K562 (cell line): ENCODE measurements at regions not wholly inside any gene's neighbourhood (a gene's known extent, or its start where the extent isn't known, plus 50 kb on each side); places are given as distances from the start of the nearest gene placed in this dataset.

Experiments used
- BACH1 ChIP-seq: fragments of 200-800 bp; sonication (Bioruptor generic); IDR thresholded peaks from 2 replicates; pipeline ENCODE4 v1.6.1; 2016; ENCODE audit warnings: missing genetic modification characterization, missing compliant biosample characterization
- BMI1 ChIP-seq: fragments of 150-350 bp; IDR thresholded peaks from 2 replicates; pipeline ENCODE4 v1.6.1; 2014; ENCODE audit warnings: low read length
- KDM5B ChIP-seq: fragments of 200-600 bp; sonication (generic); IDR thresholded peaks from 2 replicates; pipeline ENCODE4 v1.6.1; 2012; ENCODE audit warnings: low read depth, mild to moderate bottlenecking, moderate library complexity, low read length, control low read depth, inconsistent platforms; ENCODE audit not compliant: insufficient replicate concordance
- TCF7L2 ChIP-seq: fragments of 150-350 bp; IDR thresholded peaks from 2 replicates; pipeline ENCODE4 v1.6.1; 2016; ENCODE audit warnings: low read depth, mild to moderate bottlenecking, low read length, moderate library complexity
- ZNF57 ChIP-seq: fragments of 450-650 bp; formaldehyde crosslinking; IDR thresholded peaks from 2 replicates; pipeline ENCODE4 v1.4.0; 2020; ENCODE audit warnings: mild to moderate bottlenecking, moderate library complexity
- TF ChIP-seq, protein P1 (sequence below), 2 experiments: fragments of 450-650 bp in 1 of 2; IDR thresholded peaks; 2 replicates each; pipeline ENCODE4 v1.6.1; 2011 to 2017; ENCODE audit warnings: low read depth in 2 of 2, antibody characterized with exemption in 1 of 2, borderline replicate concordance in 1 of 2, low read length in 1 of 2, mild to moderate bottlenecking in 1 of 2, mixed read lengths in 1 of 2; ENCODE audit not compliant: control insufficient read depth in 1 of 2
- TF ChIP-seq, protein P2 (sequence below): fragments of 250-450 bp; sonication (Bioruptor Pico); IDR thresholded peaks from 2 replicates; pipeline ENCODE4 v1.6.1; 2021; ENCODE audit warnings: mild to moderate bottlenecking

DNA sequence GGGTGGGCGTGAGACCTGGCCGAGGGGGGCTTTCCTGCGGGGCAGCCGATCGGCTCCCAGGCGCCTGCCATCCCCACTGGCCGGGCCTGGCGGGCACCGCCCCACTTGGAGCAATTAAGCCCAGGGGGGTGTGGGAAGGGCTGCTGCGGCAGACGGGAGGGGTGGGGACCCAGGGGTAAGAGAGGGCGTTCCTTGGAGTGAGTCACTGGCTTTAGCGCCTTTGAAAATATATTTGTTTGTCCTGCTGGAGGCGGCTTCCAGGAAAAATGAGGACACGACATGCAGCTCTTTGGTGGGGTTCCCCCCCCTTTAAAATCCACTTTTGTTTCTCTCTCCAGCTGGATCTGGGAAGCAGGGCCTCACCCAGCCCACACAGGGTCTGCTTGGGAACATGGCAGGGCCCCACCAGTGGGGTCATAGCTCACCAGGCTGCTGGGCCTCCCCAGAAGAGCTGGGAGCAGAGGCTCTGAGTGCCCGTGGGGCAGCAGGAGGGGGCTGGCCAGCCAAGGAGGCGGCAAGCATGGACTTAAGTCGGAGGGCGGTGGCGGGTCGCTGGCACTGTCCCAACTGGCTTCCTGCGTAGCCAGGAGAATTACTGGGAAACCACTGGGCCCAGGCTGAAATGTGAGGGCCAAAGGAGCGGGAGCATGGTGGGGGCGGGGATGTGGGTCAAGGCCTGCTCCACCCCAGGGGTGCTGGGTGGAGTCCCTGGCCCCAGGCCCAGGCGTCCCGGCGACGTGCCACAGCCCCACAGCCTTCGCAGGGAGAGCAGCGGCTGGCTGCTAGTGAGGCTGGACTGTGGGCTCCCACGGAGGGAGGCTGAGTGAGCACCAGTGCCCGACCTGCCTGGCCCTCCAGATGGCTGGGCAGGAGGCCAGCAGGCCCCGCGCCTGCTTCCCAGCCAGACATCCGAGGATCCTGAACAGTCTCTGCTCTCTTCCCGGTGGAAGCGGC is 128.0 kb downstream of the RFLNA start (continued):
- TF ChIP-seq, protein P1, sequence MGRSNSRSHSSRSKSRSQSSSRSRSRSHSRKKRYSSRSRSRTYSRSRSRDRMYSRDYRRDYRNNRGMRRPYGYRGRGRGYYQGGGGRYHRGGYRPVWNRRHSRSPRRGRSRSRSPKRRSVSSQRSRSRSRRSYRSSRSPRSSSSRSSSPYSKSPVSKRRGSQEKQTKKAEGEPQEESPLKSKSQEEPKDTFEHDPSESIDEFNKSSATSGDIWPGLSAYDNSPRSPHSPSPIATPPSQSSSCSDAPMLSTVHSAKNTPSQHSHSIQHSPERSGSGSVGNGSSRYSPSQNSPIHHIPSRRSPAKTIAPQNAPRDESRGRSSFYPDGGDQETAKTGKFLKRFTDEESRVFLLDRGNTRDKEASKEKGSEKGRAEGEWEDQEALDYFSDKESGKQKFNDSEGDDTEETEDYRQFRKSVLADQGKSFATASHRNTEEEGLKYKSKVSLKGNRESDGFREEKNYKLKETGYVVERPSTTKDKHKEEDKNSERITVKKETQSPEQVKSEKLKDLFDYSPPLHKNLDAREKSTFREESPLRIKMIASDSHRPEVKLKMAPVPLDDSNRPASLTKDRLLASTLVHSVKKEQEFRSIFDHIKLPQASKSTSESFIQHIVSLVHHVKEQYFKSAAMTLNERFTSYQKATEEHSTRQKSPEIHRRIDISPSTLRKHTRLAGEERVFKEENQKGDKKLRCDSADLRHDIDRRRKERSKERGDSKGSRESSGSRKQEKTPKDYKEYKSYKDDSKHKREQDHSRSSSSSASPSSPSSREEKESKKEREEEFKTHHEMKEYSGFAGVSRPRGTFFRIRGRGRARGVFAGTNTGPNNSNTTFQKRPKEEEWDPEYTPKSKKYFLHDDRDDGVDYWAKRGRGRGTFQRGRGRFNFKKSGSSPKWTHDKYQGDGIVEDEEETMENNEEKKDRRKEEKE (IDR thresholded peaks at IDR 0.05; ENCODE audit: borderline replicate concordance in 1 of 2, control insufficient read depth in 1 of 2, low read depth in 2 of 2, low read length in 1 of 2) = no peak
- TF ChIP-seq BMI1 (no peak), TCF7L2 (no peak), KDM5B (peak; percentile 69), BACH1 (tag) (no peak), ZNF57 (CRISPR knock-in tag) (no peak)
- TF ChIP-seq, protein P2, sequence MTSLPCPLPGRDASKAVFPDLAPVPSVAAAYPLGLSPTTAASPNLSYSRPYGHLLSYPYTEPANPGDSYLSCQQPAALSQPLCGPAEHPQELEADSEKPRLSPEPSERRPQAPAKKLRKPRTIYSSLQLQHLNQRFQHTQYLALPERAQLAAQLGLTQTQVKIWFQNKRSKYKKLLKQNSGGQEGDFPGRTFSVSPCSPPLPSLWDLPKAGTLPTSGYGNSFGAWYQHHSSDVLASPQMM (CRISPR knock-in tag) = no peak
